Loucy (cell line): ENCODE measurements at regions not wholly inside any gene's neighbourhood (a gene's known extent, or its start where the extent isn't known, plus 50 kb on each side); places are given as distances from the start of the nearest gene placed in this dataset.

Experiments used
- CTCF ChIP-seq: fragments of 200-600 bp; sonication (generic); conservative IDR thresholded peaks from 2 replicates; pipeline ENCODE4 v1.5.1; 2014; ENCODE audit warnings: mild to moderate bottlenecking, antibody characterized with exemption, low read length
- EZH2phosphoT487 ChIP-seq: fragments of 200-600 bp; IDR thresholded peaks from 2 replicates; pipeline ENCODE4 v1.6.1; 2018; ENCODE audit warnings: antibody characterized with exemption, mild to moderate bottlenecking, moderate library complexity, borderline replicate concordance

GRCh38 chr1:115547696-115548095, 94.1 kb upstream of the VANGL1 start:
- TF ChIP-seq CTCF (no peak), EZH2phosphoT487 (peak; percentile 43; the same call in 1 of the 2 replicates)
